Ovary (tissue), 3 donors: ENCODE measurements at regions not wholly inside any gene's neighbourhood (a gene's known extent, or its start where the extent isn't known, plus 50 kb on each side); places are given as distances from the start of the nearest gene placed in this dataset.

Experiments used
- POLR2A ChIP-seq: fragments of 450-650 bp; IDR thresholded peaks from one replicate; pipeline ENCODE4 v1.6.1; 2017; ENCODE audit warnings: antibody characterized with exemption, mild to moderate bottlenecking, moderate library complexity
- TF ChIP-seq, protein P1 (sequence below), 3 donors: fragments of 450-650 bp in 2 of 3; fragments of 200-600 bp in 1 of 3; IDR thresholded peaks; one replicate each; pipeline versions ENCODE4 v1.5.1 to v1.8.0; 2016 to 2022; ENCODE audit warnings: antibody characterized with exemption in 3 of 3, mild to moderate bottlenecking in 1 of 3
- donor health status: DM: no; HTN: no; CAD: no.

DNA sequence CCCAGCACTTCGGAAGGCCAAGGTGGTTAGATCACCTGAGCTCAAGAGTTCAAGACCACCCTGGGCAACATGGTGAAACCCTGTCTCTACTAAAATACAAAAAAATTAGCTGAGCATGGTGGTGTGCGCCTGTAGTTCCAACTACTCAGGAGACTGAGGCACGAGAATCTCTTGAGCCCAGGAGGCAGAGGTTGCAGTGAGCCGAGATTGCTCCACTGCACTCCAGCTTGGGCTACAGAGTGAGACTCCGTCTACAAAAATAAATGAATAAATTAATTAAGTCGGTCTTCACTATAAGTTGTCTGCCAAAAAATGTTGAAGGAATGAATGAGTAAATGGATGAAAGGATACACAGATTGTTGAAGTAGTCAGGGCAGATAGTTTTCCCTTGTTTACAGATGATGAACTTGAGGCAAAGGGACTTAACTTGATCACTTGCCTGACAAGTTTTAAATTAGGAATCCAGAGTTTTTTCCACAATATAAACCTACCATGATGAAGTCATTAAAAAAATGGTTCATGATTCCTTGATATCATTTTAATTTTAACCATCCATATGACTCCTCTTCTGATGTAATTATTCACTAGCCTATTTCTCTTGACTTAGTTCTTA is 130.8 kb downstream of the TLR5 start:
- TF ChIP-seq, protein P1, sequence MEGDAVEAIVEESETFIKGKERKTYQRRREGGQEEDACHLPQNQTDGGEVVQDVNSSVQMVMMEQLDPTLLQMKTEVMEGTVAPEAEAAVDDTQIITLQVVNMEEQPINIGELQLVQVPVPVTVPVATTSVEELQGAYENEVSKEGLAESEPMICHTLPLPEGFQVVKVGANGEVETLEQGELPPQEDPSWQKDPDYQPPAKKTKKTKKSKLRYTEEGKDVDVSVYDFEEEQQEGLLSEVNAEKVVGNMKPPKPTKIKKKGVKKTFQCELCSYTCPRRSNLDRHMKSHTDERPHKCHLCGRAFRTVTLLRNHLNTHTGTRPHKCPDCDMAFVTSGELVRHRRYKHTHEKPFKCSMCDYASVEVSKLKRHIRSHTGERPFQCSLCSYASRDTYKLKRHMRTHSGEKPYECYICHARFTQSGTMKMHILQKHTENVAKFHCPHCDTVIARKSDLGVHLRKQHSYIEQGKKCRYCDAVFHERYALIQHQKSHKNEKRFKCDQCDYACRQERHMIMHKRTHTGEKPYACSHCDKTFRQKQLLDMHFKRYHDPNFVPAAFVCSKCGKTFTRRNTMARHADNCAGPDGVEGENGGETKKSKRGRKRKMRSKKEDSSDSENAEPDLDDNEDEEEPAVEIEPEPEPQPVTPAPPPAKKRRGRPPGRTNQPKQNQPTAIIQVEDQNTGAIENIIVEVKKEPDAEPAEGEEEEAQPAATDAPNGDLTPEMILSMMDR (IDR thresholded peaks at IDR 0.05): no peak
- no peak for TF ChIP-seq POLR2A
